Panc1 (cell line): ENCODE measurements at regions not wholly inside any gene's neighbourhood (a gene's known extent, or its start where the extent isn't known, plus 50 kb on each side); places are given as distances from the start of the nearest gene placed in this dataset.

ENCODE experiments used
- ATAC-seq: fragments of 200-7000 bp; cut with Tn5 transposase; 2 replicates; pipeline ENCODE4 v1.9.1; 2020; ENCODE audit warnings: mild to moderate bottlenecking, moderate library complexity
- BruUV-seq: library from RNA; stranded (reverse); fragments of 400-500 nt; replicated peaks from 2 replicates; lab custom pipeline; 2021; lab: Mats Ljungman, UMichigan
- CTCF ChIA-PET: fragments of 300-600 bp; sonication (Branson Sonifier 250); formaldehyde crosslinking; loops from one replicate; lab custom pipeline; 2022; ENCODE audit warnings: antibody characterized with exemption; lab: Charles Lee
- POLR2A ChIA-PET: fragments of 300-600 bp; sonication (Branson Sonifier 250); formaldehyde crosslinking; loops from one replicate; lab custom pipeline; 2022; ENCODE audit warnings: antibody characterized with exemption; lab: Charles Lee
- DNase-seq: peaks from one replicate; pipeline ENCODE4 v3.0.0-alpha.2; 2010; ENCODE audit warnings: low read depth, low spot score
- H3K27ac ChIP-seq: 2 replicates; pipeline ENCODE4 v1.5.1; 2011; ENCODE audit warnings: mild to moderate bottlenecking, low read length, inconsistent platforms
- H3K27me3 ChIP-seq: fragments of 200-500 bp; sonication (Bioruptor generic); 2 replicates; pipeline ENCODE4 v1.6.0; 2014; ENCODE audit warnings: low read length, inconsistent platforms; ENCODE audit not compliant: control insufficient read depth, insufficient read depth
- H3K36me3 ChIP-seq: fragments of 200-500 bp; sonication (Bioruptor generic); 2 replicates; pipeline ENCODE4 v1.5.1; 2014; ENCODE audit warnings: inconsistent platforms, mild to moderate bottlenecking, low read length, moderate library complexity; ENCODE audit not compliant: control insufficient read depth, insufficient read depth
- H3K4me1 ChIP-seq: 2 replicates; pipeline ENCODE4 v1.5.1; 2011; ENCODE audit warnings: inconsistent platforms, mild to moderate bottlenecking, low read length, moderate library complexity; ENCODE audit not compliant: control insufficient read depth, insufficient read depth
- H3K4me3 ChIP-seq, 2 experiments: 2 replicates each; pipeline ENCODE4 v1.5.1; 2011 to 2012; ENCODE audit warnings: low read depth in 2 of 2, low read length in 2 of 2, mild to moderate bottlenecking in 2 of 2, inconsistent platforms in 1 of 2, moderate library complexity in 1 of 2
- H3K9me3 ChIP-seq: fragments of 200-500 bp; sonication (Bioruptor generic); 2 replicates; pipeline ENCODE4 v1.5.1; 2014; ENCODE audit warnings: low read depth, mild to moderate bottlenecking, inconsistent platforms, low read length, moderate library complexity; ENCODE audit not compliant: control insufficient read depth, insufficient read depth
- POLR2AphosphoS5 ChIP-seq: IDR thresholded peaks from 2 replicates; pipeline ENCODE4 v1.6.1; 2012; ENCODE audit warnings: mild to moderate bottlenecking, low read depth, low read length, moderate library complexity
- SIN3A ChIP-seq: IDR thresholded peaks from 2 replicates; pipeline ENCODE4 v1.6.1; 2012; ENCODE audit warnings: low read depth, mild to moderate bottlenecking, low read length, moderate library complexity, borderline replicate concordance; ENCODE audit not compliant: insufficient read depth
- TCF7L2 ChIP-seq: IDR thresholded peaks from 2 replicates; pipeline ENCODE4 v1.6.1; 2011; ENCODE audit warnings: mild to moderate bottlenecking, low read depth, low read length, inconsistent platforms
- in situ Hi-C: cut with HindIII; loops from 2 replicates; pipeline ENCODE4 v1.10.0; 2016; ENCODE audit warnings: low sequenced_read_pairs, low pct_unique_long_range_greater_than_20kb
- intact Hi-C: fragments of 100-400 bp; cut with micrococcal nuclease; formaldehyde crosslinking; loops from one replicate; pipeline ENCODE4 v1.10.0; 2022; ENCODE audit not compliant: unreplicated experiment
- TF ChIP-seq, protein P1 (sequence below): fragments of 450-650 bp; IDR thresholded peaks from 2 replicates; pipeline ENCODE4 v1.5.1; 2017; ENCODE audit warnings: mild to moderate bottlenecking
- TF ChIP-seq, protein P2 (sequence below), 2 experiments: IDR thresholded peaks; 2 replicates each; pipeline ENCODE4 v1.6.1; 2011 to 2012; ENCODE audit warnings: low read depth in 2 of 2, control low read depth in 1 of 2, low read length in 1 of 2, mild to moderate bottlenecking in 1 of 2, moderate library complexity in 1 of 2; ENCODE audit not compliant: insufficient read depth in 1 of 2

DNA sequence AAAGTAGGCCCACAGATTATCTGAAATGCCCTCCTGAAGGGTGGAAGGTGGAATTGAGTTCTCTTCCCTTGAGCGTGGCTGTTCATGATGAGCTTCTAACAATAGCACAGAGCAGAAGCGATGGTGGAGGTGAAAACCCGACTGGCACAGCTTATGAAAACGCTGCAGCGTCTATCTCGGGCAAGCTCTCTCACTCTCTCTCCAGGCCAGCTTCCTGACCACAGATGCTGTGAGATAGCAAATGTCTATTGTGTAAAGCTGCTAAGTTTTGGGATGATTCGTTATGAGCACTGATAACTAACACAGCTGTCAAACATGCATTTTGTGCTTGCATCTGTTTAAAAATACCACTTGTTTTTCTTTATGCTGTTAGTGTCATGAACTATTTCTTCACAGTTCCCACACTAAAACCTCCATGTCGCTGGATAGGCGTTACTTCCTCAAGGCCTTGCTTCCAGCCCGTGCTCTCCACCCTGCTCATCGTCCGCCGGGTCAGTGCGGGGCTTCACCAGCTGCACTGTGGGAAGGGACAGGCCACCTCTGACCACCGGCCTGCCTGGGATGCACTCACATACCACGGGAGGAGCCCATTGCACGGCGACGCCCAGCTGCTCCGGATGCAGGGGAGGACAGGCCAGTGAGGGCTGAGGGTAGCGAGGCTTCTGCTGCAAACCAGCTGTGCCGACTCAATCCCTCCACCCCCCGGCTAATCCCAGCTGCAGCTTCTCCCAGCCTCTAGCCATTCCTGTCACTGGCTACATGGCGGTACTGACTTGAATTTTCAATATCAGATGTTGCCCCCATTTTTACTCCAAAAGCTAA is 60.0 kb upstream of the OTOS start:
- TF ChIP-seq TCF7L2, result no peak
- no peak for TF ChIP-seq POLR2AphosphoS5
- POLR2A ChIA-PET, result no interaction called here
- DNase-seq (no peak), ATAC-seq (no peak)
- Histone ChIP-seq H3K4me1 (no peaks in the 10 kb centered on the region), H3K27me3 (peaks cover 5% of the 10 kb centered on the region), H3K36me3 (no peaks in the 10 kb centered on the region), H3K9me3 (no peaks in the 10 kb centered on the region), H3K4me3 (no peak overlapping the region), H3K27ac (no peak overlapping the region)
- intact Hi-C loops (no loop called here), in situ Hi-C loops (no loop called here)
- CTCF ChIA-PET, result no interaction called here
- no TSS peak for BruUV-seq

DNA sequence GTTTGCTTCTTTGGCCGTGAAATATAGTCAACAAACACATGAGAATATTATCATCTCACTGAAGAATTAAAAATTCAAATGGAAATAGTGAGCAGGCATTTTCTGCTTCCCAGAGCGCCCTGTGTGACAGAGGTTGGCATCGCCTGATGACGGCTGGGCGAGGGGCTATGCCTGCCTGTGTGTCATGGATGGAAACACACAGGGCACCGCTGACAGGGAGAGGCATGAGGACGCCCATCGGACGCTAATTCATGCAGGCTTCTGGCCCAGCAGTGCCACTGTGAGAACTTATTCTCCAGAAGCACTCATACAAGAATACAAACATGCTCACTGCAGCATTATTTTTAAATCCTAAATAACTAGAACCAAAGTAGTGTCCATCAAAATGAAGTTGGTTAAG is 61.4 kb upstream of the OTOS start:
- DNase-seq, result no peak
- in situ Hi-C loops, result no loop called here
- Histone ChIP-seq H3K27ac (no peak overlapping the region), H3K9me3 (no peaks in the 10 kb centered on the region), H3K27me3 (no peaks in the 10 kb centered on the region; the same call in 1 of the 2 replicates), H3K4me3 (no peak overlapping the region), H3K4me1 (no peaks in the 10 kb centered on the region), H3K36me3 (no peaks in the 10 kb centered on the region)
- POLR2A ChIA-PET, result no interaction called here
- TF ChIP-seq POLR2AphosphoS5, result no peak
- no peak for ATAC-seq
- intact Hi-C loops, result no loop called here
- CTCF ChIA-PET, result no interaction called here
- no TSS peak for BruUV-seq

DNA sequence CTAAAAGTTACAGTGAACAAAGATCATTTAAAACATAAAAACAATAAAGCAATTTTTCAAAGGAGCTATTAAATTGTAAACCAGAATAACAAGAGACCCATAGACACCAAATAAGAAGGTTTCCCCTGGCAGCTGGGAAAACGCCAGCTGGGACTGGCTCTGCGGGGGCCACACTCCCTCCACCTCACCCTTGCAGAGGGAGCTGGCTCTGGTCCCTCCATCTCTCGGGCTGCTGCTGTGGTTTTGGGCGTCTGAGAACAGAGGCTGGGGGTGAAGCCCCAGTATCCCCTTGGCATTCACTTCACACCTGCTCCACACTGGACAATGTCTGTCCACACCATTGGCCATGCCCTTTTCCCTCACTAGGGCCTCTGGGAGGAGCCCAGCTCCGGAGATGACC is 62.1 kb upstream of the OTOS start:
- CTCF ChIA-PET, result no interaction called here
- TF ChIP-seq, protein P1, sequence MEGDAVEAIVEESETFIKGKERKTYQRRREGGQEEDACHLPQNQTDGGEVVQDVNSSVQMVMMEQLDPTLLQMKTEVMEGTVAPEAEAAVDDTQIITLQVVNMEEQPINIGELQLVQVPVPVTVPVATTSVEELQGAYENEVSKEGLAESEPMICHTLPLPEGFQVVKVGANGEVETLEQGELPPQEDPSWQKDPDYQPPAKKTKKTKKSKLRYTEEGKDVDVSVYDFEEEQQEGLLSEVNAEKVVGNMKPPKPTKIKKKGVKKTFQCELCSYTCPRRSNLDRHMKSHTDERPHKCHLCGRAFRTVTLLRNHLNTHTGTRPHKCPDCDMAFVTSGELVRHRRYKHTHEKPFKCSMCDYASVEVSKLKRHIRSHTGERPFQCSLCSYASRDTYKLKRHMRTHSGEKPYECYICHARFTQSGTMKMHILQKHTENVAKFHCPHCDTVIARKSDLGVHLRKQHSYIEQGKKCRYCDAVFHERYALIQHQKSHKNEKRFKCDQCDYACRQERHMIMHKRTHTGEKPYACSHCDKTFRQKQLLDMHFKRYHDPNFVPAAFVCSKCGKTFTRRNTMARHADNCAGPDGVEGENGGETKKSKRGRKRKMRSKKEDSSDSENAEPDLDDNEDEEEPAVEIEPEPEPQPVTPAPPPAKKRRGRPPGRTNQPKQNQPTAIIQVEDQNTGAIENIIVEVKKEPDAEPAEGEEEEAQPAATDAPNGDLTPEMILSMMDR, result no peak
- TF ChIP-seq POLR2AphosphoS5, result no peak
- TF ChIP-seq, protein P2, sequence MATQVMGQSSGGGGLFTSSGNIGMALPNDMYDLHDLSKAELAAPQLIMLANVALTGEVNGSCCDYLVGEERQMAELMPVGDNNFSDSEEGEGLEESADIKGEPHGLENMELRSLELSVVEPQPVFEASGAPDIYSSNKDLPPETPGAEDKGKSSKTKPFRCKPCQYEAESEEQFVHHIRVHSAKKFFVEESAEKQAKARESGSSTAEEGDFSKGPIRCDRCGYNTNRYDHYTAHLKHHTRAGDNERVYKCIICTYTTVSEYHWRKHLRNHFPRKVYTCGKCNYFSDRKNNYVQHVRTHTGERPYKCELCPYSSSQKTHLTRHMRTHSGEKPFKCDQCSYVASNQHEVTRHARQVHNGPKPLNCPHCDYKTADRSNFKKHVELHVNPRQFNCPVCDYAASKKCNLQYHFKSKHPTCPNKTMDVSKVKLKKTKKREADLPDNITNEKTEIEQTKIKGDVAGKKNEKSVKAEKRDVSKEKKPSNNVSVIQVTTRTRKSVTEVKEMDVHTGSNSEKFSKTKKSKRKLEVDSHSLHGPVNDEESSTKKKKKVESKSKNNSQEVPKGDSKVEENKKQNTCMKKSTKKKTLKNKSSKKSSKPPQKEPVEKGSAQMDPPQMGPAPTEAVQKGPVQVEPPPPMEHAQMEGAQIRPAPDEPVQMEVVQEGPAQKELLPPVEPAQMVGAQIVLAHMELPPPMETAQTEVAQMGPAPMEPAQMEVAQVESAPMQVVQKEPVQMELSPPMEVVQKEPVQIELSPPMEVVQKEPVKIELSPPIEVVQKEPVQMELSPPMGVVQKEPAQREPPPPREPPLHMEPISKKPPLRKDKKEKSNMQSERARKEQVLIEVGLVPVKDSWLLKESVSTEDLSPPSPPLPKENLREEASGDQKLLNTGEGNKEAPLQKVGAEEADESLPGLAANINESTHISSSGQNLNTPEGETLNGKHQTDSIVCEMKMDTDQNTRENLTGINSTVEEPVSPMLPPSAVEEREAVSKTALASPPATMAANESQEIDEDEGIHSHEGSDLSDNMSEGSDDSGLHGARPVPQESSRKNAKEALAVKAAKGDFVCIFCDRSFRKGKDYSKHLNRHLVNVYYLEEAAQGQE (IDR thresholded peaks at IDR 0.05; ENCODE audit: insufficient read depth in 1 of 2, low read depth in 2 of 2, low read length in 1 of 2), result no peak
- no peak for TF ChIP-seq SIN3A
- TF ChIP-seq TCF7L2, result no peak
- Histone ChIP-seq H3K27ac (no peak overlapping the region), H3K4me3 (no peak overlapping the region), H3K4me1 (no peaks in the 10 kb centered on the region), H3K9me3 (no peaks in the 10 kb centered on the region), H3K27me3 (no peaks in the 10 kb centered on the region; the same call in 1 of the 2 replicates), H3K36me3 (no peaks in the 10 kb centered on the region)
- DNase-seq, result no peak
- no TSS peak for BruUV-seq
- POLR2A ChIA-PET, result no interaction called here
- ATAC-seq, result no peak
- intact Hi-C loops, result no loop called here
- in situ Hi-C loops, result no loop called here
